Heart left ventricle (tissue), 13 donors: ENCODE measurements at regions not wholly inside any gene's neighbourhood (a gene's known extent, or its start where the extent isn't known, plus 50 kb on each side); places are given as distances from the start of the nearest gene placed in this dataset.

Source experiments
- POLR2A ChIP-seq, 2 donors: fragments of 450-650 bp; IDR thresholded peaks; one replicate each; pipeline ENCODE4 v1.6.1; 2017; ENCODE audit warnings: antibody characterized with exemption in 2 of 2, mild to moderate bottlenecking in 2 of 2, moderate library complexity in 2 of 2
- TF ChIP-seq, protein P1 (sequence below), 12 donors: fragments of 200-600 bp; sonication (generic) in 4 of 12; IDR thresholded peaks; one replicate each; pipeline versions ENCODE4 v1.5.0 to v1.8.0; 2018 to 2022; ENCODE audit warnings: antibody characterized with exemption in 12 of 12, mild to moderate bottlenecking in 5 of 12
- donor health status: ischemic (EF 13 %, LVEDD 7.1; RV severe dilation, severe dysfunction).
- donor health status: DM: no; HTN: yes; CAD: no.
- donor health status: DM: no; HTN: no; CAD: no.
- donor health status: ischemic (EF 25% LVEDD 6.9; RV normal size, moderate dysfunction).
- donor health status: ischemic (EF 25% LVEDD 5.7; RV mildly dilated, moderate dysfunction).
- donor health status: ischemic (EF 35%, LVEDD 5.7; RV mildly dilated, moderate dysfunction).
- donor health status: nonischemic (EF 11% LVEDD 7.7; RV severe dilation, severe dysfunction).
- donor health status: DM: yes; HTN: yes; CAD: no.
- donor health status: PGD.
- donor health status: ischemic (EF 29% LVEDD 5.4; RV normal size, mild dysfunction).
- donor health status: nonischemic (EF 23%, LVEDD 6.1; RV moderate dilation, normal function).

DNA sequence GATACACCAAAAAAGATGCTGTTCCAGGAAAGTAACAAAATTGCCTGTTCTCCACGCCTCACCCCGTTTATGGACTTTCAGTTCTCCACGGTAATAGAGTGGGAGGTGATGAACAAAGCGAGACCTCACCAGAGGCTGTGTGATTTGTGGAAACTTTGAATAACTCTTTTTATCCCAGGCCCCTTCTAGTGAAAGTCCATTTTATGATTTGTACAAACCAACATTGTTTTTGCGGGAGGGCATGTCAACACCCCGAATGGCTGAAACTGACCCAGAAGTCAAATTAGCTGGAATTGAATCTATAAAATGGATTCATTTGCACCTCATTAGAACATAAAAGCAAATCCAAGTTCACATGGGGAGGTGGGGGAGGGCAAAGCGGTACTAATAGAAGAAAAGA, 517.8 kb downstream of the CDH26 start:
- TF ChIP-seq, protein P1, sequence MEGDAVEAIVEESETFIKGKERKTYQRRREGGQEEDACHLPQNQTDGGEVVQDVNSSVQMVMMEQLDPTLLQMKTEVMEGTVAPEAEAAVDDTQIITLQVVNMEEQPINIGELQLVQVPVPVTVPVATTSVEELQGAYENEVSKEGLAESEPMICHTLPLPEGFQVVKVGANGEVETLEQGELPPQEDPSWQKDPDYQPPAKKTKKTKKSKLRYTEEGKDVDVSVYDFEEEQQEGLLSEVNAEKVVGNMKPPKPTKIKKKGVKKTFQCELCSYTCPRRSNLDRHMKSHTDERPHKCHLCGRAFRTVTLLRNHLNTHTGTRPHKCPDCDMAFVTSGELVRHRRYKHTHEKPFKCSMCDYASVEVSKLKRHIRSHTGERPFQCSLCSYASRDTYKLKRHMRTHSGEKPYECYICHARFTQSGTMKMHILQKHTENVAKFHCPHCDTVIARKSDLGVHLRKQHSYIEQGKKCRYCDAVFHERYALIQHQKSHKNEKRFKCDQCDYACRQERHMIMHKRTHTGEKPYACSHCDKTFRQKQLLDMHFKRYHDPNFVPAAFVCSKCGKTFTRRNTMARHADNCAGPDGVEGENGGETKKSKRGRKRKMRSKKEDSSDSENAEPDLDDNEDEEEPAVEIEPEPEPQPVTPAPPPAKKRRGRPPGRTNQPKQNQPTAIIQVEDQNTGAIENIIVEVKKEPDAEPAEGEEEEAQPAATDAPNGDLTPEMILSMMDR (IDR thresholded peaks at IDR 0.05): no peak
- no peak for TF ChIP-seq POLR2A (IDR thresholded peaks at IDR 0.05)
